ENCODE measurements at regions not wholly inside any gene's neighbourhood (a gene's known extent, or its start where the extent isn't known, plus 50 kb on each side); places are given as distances from the start of the nearest gene placed in this dataset.
A peak's percentile ranks its signal among the peaks of the same experiment; 100 is the strongest.

DNA sequence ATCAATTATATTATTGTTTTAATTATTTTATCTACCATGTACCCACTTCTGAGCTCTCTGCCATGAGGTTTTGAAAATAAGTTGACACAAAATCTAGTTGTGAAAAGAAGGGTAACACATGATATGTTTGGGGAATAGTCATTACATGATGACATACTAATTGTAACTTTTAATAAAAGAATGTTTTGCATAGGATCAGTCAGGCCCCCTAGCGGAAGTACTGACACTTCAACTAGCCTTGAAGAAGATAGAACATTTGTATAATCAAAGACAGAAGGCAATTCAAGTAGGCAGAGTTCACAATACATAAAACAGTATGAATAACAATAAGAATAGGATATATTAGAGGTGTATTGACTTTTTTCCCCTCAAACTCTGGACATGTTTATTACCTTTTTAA is 1191.0 kb upstream of the AGA start:
- DNase-seq, result no peak

DNA sequence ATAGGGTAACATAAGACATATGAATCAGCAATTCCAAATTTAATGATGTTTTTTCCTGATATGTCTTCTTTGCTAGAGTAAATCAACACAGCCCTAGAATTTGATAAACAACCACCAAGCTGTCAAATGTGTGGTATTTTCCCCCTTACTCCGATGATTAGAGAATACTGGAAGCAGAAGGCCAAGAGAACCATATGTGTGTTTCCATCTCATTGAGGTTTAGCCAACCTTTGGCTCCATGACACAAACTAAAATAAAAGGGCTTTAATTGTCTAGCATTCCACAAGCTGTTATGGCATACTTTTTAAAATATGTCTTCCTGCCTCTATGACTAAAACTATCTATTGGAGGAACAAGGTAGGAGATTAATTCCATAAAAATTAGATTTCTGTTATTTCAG is 1222.4 kb upstream of the AGA start:
- no peak for DNase-seq

DNA sequence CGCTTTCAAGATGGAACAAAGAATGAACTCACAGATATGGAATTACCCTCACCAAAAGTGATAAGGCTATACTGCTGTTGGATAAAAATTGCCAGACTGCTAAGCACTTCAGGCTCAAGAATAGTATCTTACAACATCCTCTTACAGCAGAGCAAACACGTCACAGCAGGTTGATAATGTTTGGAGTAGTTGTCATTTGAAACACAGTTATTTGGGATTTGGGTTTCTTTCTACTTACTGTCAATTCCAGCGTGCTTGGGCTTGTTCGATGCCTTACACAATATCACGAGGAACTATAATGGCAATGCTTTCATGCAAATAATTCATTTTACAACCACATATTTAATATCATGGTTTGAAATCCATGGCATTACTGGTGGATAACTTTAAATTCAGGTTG is 1223.7 kb upstream of the AGA start:
- peak in 1 of 3 experiments; percentile 10 for DNase-seq

DNA sequence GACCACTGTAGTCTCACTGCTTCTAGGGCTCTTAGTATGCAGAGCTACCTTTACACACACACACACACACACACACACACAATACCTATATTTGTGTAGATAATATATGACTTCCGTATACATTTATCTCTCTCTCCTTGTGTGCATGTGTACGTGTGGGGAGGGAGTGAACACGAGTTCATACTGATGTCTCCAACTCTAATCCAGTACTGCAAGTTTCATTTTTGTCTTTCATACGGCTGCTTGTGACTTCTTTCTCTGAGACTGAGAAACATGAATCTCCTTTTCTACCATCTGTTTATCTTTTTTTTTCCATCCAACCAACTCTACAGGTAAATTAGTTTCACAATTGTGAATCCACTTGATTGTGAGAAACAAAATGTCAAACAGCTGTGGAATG is 1229.5 kb upstream of the AGA start:
- no peak for DNase-seq

DNA sequence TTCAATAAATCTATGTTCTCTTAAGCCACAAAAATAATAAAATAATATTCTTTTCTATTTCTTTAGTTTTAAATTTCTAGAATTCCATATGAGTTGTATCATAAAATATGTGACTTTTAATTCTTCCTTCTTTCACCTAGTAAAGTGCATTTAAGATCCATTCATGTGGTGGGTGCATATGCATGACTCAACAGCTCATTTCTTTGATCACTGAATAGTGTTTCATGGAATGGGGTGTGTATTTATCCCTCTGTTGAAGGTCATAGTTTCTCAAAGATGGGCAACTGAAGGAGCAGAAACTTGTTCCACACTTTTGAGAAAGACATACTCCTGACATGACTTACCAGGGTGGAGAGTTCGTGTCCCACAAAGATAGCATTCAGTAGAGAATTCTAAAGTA is 1230.3 kb upstream of the AGA start:
- DNase-seq, result no peak

DNA sequence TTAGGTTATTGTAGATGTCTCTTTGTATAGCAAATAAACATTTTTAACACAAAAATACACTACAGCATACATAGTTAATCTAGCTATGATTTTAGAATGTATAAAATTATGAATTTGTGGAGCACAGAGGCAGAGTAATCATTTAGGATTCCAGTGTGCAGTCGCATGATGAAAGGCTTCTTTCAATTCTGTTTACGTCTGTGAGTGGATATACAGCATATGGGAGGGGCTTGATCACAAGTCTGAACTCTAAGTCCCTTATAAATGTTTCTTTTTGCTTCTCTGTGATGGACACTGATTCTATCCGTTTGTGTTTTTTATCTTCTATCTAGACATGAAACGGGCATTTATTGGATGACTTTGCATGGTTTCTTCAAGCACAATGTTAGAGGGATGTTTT is 1239.6 kb upstream of the AGA start:
- DNase-seq, result no peak

DNA sequence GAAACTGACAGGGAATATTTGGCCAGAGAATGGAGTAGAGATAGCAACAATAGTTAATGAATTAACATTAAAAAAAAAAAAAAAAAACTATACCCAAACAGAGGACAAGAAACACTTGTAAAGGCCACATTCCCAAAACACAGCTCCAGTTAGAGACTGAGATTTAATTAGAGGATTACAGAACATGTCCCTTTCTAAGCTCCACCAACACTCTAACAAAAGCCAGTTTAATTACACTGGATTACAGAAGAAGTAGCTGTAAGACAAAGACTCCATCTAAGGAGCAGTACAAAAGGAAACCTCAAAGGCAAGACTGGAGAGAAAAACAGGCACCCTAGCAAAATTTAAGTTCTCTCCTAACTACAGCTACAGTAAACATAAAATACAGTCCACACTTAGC is 1247.7 kb upstream of the AGA start:
- no peak for DNase-seq

DNA sequence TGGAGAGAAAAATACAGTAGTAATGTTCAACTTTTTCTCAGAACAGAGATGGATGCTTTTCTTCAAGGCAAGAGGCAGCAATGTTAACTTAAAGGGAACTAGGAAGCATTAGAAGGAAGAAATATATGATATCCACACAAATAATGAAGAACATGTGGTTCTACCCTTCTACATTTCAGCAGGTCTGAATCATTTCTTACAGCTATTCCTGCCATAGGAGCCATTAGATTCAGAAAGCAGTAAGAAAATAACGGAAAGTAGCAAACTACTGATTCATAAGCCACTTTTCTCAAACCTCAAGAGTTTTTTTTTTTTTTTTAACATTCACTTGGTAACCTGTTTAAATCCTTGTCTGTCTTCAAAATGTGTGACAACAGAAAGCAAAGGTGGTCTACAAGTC is 1251.6 kb upstream of the AGA start:
- DNase-seq, result no peak

DNA sequence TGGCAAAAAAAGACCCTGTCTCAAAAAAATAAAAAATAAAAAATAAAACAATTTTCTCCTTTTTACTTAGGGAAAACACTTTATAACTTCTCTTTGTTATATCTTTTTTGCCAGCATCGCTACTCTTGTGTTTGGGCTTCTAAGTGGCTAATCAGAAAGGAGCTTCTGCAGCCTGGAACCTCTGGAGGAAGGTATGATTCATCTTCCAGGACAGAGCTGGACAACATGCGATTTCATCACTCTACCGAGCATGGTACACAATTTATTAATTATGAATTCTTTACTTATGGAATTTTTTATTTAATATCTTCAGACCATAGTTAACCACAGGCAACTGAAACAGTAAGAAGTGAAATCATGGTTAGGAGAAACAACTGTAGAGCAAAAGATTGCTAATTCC is 1254.3 kb upstream of the AGA start:
- DNase-seq, result no peak

DNA sequence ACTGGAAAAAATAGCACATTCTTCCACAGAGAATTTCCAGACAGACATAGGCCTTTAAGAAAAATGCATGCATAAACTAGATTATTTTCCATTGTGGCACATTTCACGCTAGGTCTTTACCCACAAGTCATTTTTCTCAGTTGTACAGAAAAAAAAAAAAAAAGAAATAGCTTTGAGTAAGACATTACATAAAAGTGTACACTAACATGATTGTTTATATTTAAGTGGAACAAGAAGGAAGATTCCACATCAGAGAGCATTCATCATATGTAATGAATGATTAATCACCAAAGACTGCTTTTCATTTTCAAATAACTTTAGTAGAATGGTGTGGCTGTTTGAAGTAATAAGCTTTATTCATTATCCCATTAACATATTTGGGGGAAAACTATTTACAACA is 1270.2 kb upstream of the AGA start:
- DNase-seq, result no peak

DNA sequence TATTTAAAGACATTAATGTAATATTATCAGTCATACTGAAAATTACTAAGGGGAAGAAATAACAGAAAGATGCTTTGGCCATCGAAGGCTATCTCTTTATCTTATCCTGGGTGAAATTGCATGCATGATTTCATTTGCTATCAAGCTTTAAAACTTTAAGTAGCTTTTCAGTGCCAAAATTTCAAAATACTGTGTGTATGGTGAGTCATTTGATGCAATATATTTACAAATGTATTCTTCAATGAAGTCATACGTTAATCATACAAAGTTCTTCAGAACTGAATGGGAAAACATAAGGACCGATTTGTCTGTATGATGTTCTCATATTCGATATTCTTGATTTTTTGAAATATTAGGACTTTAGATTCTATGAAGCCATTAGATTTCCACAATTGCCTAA is 1295.8 kb upstream of the AGA start:
- DNase-seq, result no peak

DNA sequence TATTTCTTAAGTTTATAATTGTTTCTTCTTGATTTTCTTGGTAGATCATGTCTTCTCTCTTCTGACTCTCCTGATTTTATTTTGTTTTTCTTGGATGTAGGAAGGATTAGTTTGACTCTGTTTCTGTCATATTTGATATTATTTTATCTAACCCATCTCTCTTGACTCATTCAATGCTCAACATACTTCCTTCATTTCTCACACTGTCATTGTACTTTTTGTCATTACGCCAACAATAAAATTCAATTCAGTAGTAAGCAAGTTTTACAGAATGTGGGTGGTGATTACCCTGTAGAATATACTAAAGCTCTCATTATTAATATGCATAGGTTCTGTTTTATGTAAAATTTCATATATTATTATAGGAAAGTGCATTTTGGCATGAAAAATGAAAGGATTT is 1303.0 kb upstream of the AGA start:
- DNase-seq, result no peak

DNA sequence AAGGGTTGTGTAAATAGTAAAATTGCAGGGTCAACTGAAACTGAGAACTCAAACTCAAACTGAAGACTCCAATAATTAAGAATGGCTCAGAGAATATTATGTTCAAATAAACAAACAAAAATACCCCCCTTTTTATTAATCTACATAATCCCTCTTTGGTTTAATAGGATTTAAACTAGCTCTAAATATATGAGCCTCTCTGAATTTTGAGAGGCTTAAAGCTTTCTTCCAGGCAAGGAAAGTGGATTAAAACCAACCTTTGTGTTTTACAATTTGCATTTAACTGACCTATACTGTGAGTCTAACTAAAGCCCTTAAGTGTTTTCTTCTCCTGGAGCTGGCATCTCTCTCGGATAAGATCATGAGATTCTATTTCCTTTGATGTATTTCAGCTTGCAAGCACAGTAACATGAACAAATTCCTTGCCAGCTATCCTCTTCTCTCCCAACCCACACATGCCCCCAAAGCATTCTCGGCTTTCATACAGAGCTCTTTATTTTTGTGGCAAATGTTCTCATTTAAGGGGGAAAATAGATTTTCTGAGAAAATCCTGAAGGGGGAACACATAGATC is 1310.8 kb upstream of the AGA start:
- peak in 1 of 3 experiments; percentile 13 for DNase-seq

DNA sequence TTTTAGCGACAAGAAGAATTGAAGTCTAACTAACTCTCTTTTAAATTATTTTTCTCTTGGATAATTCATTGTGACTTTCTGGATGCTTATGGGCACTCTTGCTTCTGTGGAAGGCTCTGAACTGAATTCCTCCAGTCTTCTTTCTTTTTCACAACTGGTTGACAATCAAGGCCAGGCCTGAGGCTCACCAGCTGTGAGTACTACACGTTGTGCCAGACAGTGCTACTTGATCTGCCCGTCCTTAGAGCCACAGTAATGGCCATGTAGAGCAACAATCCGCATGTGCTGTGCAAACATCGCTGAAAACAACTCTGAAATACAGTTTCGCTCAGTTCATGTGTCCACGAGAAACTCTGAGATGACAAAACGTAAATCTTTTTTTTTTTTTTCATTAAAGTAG is 1336.3 kb upstream of the AGA start:
- peak in 1 of 3 experiments; percentile 29 for DNase-seq

DNA sequence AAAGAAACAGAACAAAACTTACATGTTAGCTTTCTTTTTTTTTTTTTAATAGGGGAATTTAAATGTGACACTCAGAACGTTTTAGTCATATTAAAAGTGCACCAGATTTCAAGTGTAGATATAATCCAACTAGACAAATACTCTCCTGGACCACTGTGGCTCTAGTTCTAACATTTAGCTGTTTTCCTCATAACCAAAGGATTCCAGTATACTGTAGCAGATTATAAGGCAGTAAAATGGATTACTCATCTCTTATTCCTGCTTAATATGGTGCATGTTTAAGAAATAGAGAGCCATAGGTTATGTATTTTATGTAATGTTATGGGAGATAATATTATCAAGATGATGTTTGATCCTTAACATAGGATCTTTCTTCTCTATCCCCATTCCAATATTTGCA is 1339.5 kb upstream of the AGA start:
- no peak for DNase-seq

DNA sequence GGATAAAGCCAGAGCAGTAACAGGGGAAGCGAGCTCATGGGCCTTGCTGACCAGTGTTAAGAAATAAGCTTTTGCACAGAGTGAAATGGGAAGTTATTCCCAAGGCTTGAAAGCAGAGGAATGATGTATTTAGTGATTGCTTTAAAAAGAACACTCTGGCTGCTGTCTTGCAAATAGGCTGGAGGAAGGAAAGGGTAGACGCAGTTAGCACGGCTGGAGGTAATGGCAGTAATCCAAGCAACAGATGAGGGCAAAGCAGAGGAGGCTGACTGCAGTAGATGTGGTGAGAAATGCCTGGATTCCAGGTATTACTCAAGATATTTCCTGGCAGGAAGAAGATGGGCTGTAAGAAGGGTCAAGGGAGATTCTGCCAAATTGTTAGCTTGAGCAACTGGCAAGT is 1342.3 kb upstream of the AGA start:
- no peak for DNase-seq

DNA sequence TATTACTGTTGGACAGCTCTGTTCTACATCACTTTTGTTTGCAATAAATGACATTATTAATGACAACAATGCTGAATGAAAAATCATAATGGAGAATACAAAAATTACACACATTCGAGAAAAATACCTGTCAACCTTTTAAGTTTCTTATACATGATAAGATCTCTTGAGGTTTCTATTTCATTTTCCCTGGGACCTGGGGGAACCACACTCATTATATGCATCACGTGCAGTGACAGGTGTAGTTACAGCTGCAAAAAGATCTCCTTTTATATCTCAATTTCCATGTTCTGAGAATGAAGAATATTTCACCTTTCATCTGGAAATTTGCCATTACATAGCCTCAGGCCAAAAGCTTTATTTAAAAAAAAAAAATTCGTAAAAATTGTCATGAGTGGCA is 1347.0 kb upstream of the AGA start:
- DNase-seq, result no peak

DNA sequence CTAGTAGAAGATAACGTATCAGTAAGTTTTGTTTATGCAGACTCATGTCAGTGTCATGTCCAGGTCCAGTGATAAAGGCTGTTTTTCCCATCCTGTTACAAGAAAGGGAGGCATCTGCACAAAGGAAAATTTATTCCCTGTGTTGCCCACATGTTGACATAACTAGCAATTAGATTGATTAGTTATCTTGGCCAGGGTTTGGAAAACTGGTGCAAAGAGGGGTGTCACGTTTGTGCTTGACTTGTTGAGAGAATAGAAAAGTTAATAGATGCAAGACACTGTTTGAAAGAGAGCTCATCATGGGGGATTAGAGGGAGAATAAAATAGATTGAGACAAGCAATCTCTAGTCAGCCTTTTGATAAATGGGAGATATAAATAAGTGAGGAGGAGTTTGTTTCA is 1357.0 kb upstream of the AGA start:
- peak in 2 of 3 experiments; percentile 20 to 65 for DNase-seq

DNA sequence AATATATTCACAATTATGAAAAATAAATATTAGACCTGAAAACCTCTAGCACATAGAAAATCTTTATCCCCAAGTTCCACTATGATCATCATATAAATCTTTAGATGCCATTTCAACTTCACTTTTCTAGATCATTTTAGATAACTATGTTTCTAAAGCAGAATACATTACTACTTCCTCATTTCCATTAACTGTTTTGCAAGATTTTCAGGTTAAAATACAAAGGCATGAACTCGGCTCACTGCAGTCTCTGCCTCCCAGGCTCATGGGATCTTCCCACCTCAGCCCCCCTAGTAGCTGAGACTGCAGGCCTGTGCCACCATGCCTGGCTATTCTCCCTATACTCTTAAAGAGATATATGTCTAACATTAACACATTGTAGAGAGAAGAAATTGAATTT is 1365.9 kb upstream of the AGA start:
- DNase-seq, result no peak

DNA sequence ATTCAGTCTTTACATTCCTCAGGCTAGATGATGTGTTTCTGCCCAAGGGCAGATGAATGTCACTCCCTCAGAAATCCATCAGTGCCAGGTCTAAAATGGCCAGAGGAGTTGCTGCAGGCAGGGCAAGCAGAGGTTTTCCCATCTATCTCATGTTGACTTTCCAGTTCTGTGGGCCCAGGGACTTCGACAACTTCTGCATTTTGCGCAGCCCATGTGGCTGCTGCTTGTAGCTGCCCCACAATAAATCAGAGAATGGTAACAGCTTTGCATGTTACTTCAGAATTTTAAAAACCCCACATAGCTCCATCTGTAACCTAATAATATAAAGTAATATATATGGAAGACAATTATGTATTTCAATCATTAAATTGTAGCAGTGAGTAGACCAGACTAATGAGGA is 1367.7 kb upstream of the AGA start:
- no peak for DNase-seq

DNA sequence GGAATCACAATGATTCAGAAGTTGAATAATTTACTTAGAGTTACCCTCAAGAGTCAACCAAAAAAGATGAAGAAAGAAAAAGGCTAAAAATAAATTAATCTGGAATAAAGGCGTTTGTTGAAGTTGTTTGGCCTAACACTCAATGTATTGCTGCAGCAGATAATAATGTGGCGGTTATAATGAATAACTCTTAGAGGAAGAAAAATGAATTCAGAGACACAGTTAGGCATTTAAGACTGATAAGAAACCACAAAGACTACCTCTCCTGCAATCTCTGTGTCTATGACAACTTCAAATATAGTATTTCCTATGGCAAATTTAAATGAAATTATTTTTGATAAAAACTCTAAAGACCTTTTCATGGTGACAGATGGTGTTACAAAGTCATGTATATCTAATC is 1369.1 kb upstream of the AGA start:
- no peak for DNase-seq

DNA sequence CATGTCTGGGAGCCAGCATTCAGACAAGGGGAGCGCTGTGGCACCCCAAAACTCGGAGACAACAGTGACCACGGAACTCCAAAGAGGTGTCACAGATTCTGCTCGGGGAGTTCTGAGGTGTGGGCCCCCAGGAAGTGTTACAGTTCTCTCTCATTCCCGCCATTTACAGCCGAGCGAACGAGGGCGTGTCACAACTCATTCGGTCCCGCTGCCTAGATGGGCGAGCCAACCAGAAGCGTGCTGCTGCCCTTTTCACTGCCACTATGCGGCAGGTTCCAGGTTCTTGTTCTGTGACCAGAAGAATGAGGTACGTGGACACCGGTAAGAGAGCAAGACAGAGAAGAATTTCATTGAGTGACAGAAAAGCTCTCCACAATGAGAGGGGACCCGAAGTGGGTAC is 1370.6 kb upstream of the AGA start:
- no peak for DNase-seq

DNA sequence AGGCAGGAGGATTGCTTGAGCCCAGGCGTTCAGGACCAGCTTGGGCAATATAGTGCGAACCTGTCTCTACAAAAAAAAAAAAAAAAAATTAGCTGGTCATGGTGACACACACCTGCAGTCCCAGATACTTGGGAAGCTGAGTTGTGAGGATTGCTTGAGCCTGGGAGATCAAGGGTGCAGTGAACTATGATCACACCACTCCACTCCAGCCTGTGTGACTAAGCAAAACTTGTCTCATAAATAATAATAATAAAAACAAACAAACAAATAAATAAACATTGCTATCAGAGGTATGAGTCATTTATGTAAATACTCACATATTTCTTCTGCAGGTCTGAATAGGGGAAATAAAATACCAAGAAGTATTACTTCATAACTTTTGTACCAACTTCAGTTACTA is 1372.7 kb upstream of the AGA start:
- DNase-seq, result no peak

DNA sequence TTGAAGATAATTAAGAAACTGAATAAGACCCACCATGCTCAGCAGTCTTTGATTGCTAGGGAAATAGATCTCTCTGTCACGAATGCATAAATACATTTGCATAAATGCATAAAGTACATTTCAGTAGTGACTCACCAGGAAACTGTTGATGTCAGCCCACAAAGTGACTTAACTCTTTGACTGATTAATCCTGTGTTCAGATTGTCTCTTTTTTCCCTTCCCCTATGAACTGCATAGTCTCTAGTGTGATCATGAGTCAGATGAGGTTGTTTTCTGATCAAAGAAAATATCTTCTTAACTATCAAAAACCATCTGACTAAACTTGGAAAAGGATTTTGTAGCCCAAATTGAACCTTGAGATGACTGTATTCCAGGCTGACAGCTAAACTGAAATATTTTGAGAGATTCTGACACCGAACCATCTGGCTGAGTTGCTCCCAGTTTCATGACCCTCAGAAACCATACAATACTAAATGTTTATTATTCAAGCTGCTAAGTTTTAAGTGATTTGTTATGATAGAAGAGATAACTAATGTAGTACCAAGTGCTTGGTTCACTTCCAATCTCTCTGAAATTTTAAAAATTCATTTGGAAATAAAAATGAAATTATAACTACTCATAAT is 1381.5 kb upstream of the AGA start:
- DNase-seq, result no peak

DNA sequence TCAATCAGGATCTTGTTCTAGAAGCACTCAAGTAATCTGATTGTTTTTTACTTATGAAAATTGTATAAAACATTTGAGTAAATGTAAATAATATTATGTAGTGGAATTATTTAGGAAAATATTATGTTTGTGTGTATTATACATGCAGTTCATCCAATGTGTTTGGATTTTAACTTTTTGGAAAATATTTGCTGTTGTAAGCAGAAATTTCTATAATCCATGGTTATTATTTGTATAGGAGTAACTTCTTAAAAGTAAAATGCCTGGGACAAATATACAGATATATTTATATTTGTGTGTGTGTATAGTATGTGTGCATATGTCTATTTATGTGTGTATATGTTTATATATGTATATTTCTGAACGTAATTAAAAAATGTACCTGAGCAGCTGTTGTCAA is 1394.6 kb upstream of the AGA start:
- DNase-seq, result no peak

DNA sequence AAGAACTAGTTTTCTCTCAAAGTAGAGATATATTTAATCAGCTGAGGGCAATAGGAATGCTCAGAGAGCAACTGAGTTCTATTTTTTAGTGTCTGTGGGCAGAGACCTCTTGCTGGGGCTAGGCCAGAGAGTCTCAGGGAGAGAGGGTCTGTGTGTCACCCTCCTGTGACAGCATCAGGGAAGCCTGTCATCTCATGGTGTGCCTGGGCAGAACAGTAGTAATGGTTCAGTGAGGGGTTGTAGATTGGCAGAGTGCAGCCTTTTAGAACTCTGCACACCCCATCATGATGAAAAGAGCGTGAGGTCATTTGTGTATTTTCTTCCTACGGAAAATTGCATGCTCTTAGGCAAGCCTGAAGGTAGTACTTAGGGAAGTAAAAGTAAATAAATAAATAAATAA is 1396.5 kb upstream of the AGA start:
- no peak for DNase-seq
